ENCODE measurements at regions not wholly inside any gene's neighbourhood (a gene's known extent, or its start where the extent isn't known, plus 50 kb on each side); places are given as distances from the start of the nearest gene placed in this dataset.

GRCh38 chr9:28163619-28164018 lies 590.3 kb upstream of the C9orf72 start:
- TF ChIP-seq CTCF (IDR thresholded peaks at IDR 0.05; ENCODE audit: low read depth, low read length, poor library complexity, severe bottlenecking): no peak
- no peak for TF ChIP-seq EZH2phosphoT487 (IDR thresholded peaks at IDR 0.05; ENCODE audit: borderline replicate concordance, low read length)

All from DOHH2 (cell line).